ENCODE measurements at regions not wholly inside any gene's neighbourhood (a gene's known extent, or its start where the extent isn't known, plus 50 kb on each side); places are given as distances from the start of the nearest gene placed in this dataset.

DNA sequence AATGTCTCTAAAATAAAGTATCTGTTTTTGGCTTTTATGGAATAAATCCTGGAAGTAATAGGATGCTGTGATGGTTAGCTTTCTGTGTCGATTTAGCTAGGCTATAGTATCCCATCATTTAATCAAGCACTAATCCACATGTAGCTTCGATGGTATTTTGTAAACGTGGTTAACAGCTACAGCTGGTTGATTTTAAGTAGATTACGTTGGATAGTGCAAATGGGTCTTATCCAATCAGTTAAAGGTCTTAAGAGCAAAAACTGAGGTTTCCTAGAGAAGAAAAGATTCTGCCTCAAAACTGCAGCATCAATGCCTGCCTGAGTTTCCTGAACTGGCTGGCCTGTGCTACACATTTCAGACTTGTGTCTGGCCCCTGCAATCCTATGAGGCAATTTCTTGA is 314.2 kb upstream of the SORL1-AS1 start:
- Mint-ChIP-seq H3K27me3 (peaks cover 11% of the 10 kb centered on the region), H3K4me1 (ENCODE audit: low read depth) (peaks cover 2% of the 10 kb centered on the region), H3K4me3 (ENCODE audit: low read depth) (no peak overlapping the region), H3K36me3 (ENCODE audit: insufficient read depth) (no peaks in the 10 kb centered on the region), H3K9me3 (ENCODE audit: low read depth) (no peaks in the 10 kb centered on the region), H3K27ac (no peak overlapping the region)
- TF ChIP-seq, protein P1, sequence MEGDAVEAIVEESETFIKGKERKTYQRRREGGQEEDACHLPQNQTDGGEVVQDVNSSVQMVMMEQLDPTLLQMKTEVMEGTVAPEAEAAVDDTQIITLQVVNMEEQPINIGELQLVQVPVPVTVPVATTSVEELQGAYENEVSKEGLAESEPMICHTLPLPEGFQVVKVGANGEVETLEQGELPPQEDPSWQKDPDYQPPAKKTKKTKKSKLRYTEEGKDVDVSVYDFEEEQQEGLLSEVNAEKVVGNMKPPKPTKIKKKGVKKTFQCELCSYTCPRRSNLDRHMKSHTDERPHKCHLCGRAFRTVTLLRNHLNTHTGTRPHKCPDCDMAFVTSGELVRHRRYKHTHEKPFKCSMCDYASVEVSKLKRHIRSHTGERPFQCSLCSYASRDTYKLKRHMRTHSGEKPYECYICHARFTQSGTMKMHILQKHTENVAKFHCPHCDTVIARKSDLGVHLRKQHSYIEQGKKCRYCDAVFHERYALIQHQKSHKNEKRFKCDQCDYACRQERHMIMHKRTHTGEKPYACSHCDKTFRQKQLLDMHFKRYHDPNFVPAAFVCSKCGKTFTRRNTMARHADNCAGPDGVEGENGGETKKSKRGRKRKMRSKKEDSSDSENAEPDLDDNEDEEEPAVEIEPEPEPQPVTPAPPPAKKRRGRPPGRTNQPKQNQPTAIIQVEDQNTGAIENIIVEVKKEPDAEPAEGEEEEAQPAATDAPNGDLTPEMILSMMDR (IDR thresholded peaks at IDR 0.05; ENCODE audit: unreplicated experiment): no peak
- DNase-seq (ENCODE audit: low spot score, unreplicated experiment): no peak

GRCh38 chr11:121766166-121766565 is 313.4 kb upstream of the SORL1-AS1 start:
- H3K27ac Mint-ChIP-seq: peak overlapping the region; percentile 44
- TF ChIP-seq, protein P1 (IDR thresholded peaks at IDR 0.05; ENCODE audit: unreplicated experiment): no peak
- no peaks in the 10 kb centered on the region for H3K9me3 Mint-ChIP-seq (ENCODE audit: low read depth)
- no peak for DNase-seq (ENCODE audit: low spot score, unreplicated experiment)
- no peak overlapping the region for H3K4me3 Mint-ChIP-seq (ENCODE audit: low read depth)
- peaks cover 11% of the 10 kb centered on the region for H3K27me3 Mint-ChIP-seq
- H3K4me1 Mint-ChIP-seq (ENCODE audit: low read depth): no peaks in the 10 kb centered on the region
- H3K36me3 Mint-ChIP-seq (ENCODE audit: insufficient read depth): no peaks in the 10 kb centered on the region

- Mint-ChIP-seq H3K36me3 (ENCODE audit: insufficient read depth) (no peaks in the 10 kb centered on the region), H3K4me1 (ENCODE audit: low read depth) (no peaks in the 10 kb centered on the region), H3K9me3 (ENCODE audit: low read depth) (no peaks in the 10 kb centered on the region), H3K4me3 (ENCODE audit: low read depth) (no peak overlapping the region), H3K27ac (no peak overlapping the region), H3K27me3 (peaks cover 11% of the 10 kb centered on the region)
- no peak for DNase-seq (ENCODE audit: low spot score, unreplicated experiment)
- TF ChIP-seq, protein P1 (IDR thresholded peaks at IDR 0.05; ENCODE audit: unreplicated experiment): no peak
Observed at GRCh38 chr11:121763526-121763925, 310.8 kb upstream of the SORL1-AS1 start.

GRCh38 chr11:121762820-121763219 is 310.1 kb upstream of the SORL1-AS1 start:
- Mint-ChIP-seq H3K27ac (no peak overlapping the region), H3K4me3 (ENCODE audit: low read depth) (no peak overlapping the region), H3K36me3 (ENCODE audit: insufficient read depth) (no peaks in the 10 kb centered on the region), H3K4me1 (ENCODE audit: low read depth) (no peaks in the 10 kb centered on the region), H3K9me3 (ENCODE audit: low read depth) (no peaks in the 10 kb centered on the region), H3K27me3 (peaks cover 9% of the 10 kb centered on the region)
- TF ChIP-seq, protein P1 (IDR thresholded peaks at IDR 0.05; ENCODE audit: unreplicated experiment): no peak
- DNase-seq (ENCODE audit: low spot score, unreplicated experiment): no peak

DNA sequence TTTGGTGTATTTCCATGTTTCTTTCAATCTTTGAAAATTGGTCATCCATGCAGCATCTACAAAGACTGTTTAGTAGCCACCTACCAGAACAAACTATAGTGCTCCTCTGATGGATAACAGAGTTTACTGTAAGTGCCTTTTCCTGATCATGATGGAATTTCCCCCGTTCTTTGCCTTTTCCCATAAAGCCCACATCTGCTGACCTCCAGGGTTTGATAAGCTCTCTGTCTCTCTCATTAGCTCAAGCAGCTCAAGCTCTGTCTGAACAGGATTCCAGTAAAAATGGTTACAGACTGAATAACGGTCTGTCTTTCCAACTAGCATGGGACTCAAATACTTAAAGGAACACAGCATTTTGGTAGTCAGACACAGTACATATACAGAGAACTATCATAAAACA is 308.4 kb upstream of the SORL1-AS1 start:
- H3K9me3 Mint-ChIP-seq (ENCODE audit: low read depth): no peaks in the 10 kb centered on the region

More for the DNA sequence above, 308.4 kb upstream of the SORL1-AS1 start:
- no peaks in the 10 kb centered on the region for H3K36me3 Mint-ChIP-seq (ENCODE audit: insufficient read depth)
- no peak overlapping the region for H3K27ac Mint-ChIP-seq
- no peak overlapping the region for H3K4me3 Mint-ChIP-seq (ENCODE audit: low read depth)
- H3K4me1 Mint-ChIP-seq (ENCODE audit: low read depth): no peaks in the 10 kb centered on the region
- H3K27me3 Mint-ChIP-seq: peaks cover 7% of the 10 kb centered on the region
- TF ChIP-seq, protein P1 (IDR thresholded peaks at IDR 0.05; ENCODE audit: unreplicated experiment): no peak
- DNase-seq (ENCODE audit: low spot score, unreplicated experiment): no peak

Measured in progenitor cell of endocrine pancreas (in vitro differentiated cells).